ENCODE measurements at regions not wholly inside any gene's neighbourhood (a gene's known extent, or its start where the extent isn't known, plus 50 kb on each side); places are given as distances from the start of the nearest gene placed in this dataset.

- TF ChIP-seq ZFX (IDR thresholded peaks at IDR 0.05; ENCODE audit: borderline replicate concordance), result no peak
- TF ChIP-seq CTCF (IDR thresholded peaks at IDR 0.05), result no peak
- no peak overlapping the region for H3K27ac ChIP-seq
These were observed 232.1 kb downstream of the TMX3 start for GRCh38 chr18:68482815-68483214.

GRCh38 chr18:68480196-68480595 lies 234.7 kb downstream of the TMX3 start:
- TF ChIP-seq CTCF (IDR thresholded peaks at IDR 0.05) (no peak), ZFX (IDR thresholded peaks at IDR 0.05; ENCODE audit: borderline replicate concordance) (no peak)
- no peak overlapping the region for H3K27ac ChIP-seq

- H3K27ac ChIP-seq, result no peak overlapping the region
- TF ChIP-seq ZFX (IDR thresholded peaks at IDR 0.05; ENCODE audit: borderline replicate concordance) (no peak), CTCF (IDR thresholded peaks at IDR 0.05) (no peak)
These were observed 236.7 kb downstream of the TMX3 start for GRCh38 chr18:68478246-68478645.

- H3K27ac ChIP-seq, result no peak overlapping the region
- TF ChIP-seq CTCF (IDR thresholded peaks at IDR 0.05) (no peak), ZFX (IDR thresholded peaks at IDR 0.05; ENCODE audit: borderline replicate concordance) (no peak)
These were observed 239.0 kb downstream of the TMX3 start for GRCh38 chr18:68475883-68476282.

- no peak for TF ChIP-seq ZFX (IDR thresholded peaks at IDR 0.05; ENCODE audit: borderline replicate concordance)
- TF ChIP-seq CTCF (IDR thresholded peaks at IDR 0.05), result no peak
- H3K27ac ChIP-seq, result no peak overlapping the region
These were observed 242.1 kb downstream of the TMX3 start for GRCh38 chr18:68472701-68473295.

- no peak overlapping the region for H3K27ac ChIP-seq
- TF ChIP-seq CTCF (IDR thresholded peaks at IDR 0.05), result no peak
- TF ChIP-seq ZFX (IDR thresholded peaks at IDR 0.05; ENCODE audit: borderline replicate concordance), result no peak
These were observed 245.8 kb downstream of the TMX3 start for GRCh38 chr18:68469049-68469625.

- no peak for TF ChIP-seq CTCF (IDR thresholded peaks at IDR 0.05)
- no peak for TF ChIP-seq ZFX (IDR thresholded peaks at IDR 0.05; ENCODE audit: borderline replicate concordance)
- no peak overlapping the region for H3K27ac ChIP-seq
These were observed 247.0 kb downstream of the TMX3 start for GRCh38 chr18:68467957-68468356.
